SK-N-SH treated with all-trans-retinoic acid at 6 μM for 48 hours (cell line): ENCODE measurements at regions not wholly inside any gene's neighbourhood (a gene's known extent, or its start where the extent isn't known, plus 50 kb on each side); places are given as distances from the start of the nearest gene placed in this dataset.

ENCODE experiments used
- BACH2 ChIP-seq: fragments of 250-450 bp; sonication (Bioruptor Pico); IDR thresholded peaks from 2 replicates; pipeline ENCODE4 v1.9.0; 2021; ENCODE audit warnings: mild to moderate bottlenecking, borderline replicate concordance
- ESRRG ChIP-seq: fragments of 250-450 bp; sonication (Bioruptor Pico); IDR thresholded peaks from 2 replicates; pipeline ENCODE4 v1.6.1; 2021; ENCODE audit warnings: mild to moderate bottlenecking
- GLIS3 ChIP-seq: fragments of 250-450 bp; sonication (Bioruptor Pico); IDR thresholded peaks from 2 replicates; pipeline ENCODE4 v1.5.0; 2020; ENCODE audit warnings: mild to moderate bottlenecking, moderate library complexity
- RARB ChIP-seq: fragments of 250-450 bp; sonication (Bioruptor Pico); IDR thresholded peaks from 2 replicates; pipeline ENCODE4 v1.8.0; 2021; ENCODE audit warnings: mild to moderate bottlenecking, moderate library complexity
- TCF4 ChIP-seq: fragments of 250-450 bp; sonication (Bioruptor Pico); IDR thresholded peaks from 2 replicates; pipeline ENCODE4 v1.8.0; 2021; ENCODE audit warnings: mild to moderate bottlenecking, moderate library complexity, borderline replicate concordance
- ZC3H10 ChIP-seq: fragments of 250-450 bp; sonication (Bioruptor Pico); IDR thresholded peaks from 2 replicates; pipeline ENCODE4 v1.5.1; 2021; ENCODE audit warnings: mild to moderate bottlenecking, moderate library complexity
- ZFP3 ChIP-seq: fragments of 250-450 bp; sonication (Bioruptor Pico); IDR thresholded peaks from 2 replicates; pipeline ENCODE4 v1.5.0; 2020; ENCODE audit warnings: mild to moderate bottlenecking, moderate library complexity
- ZFP30 ChIP-seq: fragments of 450-650 bp; formaldehyde crosslinking; IDR thresholded peaks from 2 replicates; pipeline ENCODE4 v1.5.0; 2022; ENCODE audit warnings: mild to moderate bottlenecking, moderate library complexity
- ZNF70 ChIP-seq: fragments of 450-650 bp; formaldehyde crosslinking; IDR thresholded peaks from 2 replicates; pipeline ENCODE4 v1.5.0; 2020; ENCODE audit warnings: mild to moderate bottlenecking, moderate library complexity
- TF ChIP-seq, protein P1 (sequence below): fragments of 250-450 bp; sonication (Bioruptor Pico); IDR thresholded peaks from 2 replicates; pipeline ENCODE4 v1.8.0; 2021; ENCODE audit warnings: low read depth, mild to moderate bottlenecking, moderate library complexity, borderline replicate concordance
- TF ChIP-seq, protein P2 (sequence below): fragments of 250-450 bp; sonication (Bioruptor Pico); IDR thresholded peaks from 2 replicates; pipeline ENCODE4 v1.5.0; 2020; ENCODE audit warnings: mild to moderate bottlenecking, moderate library complexity
- TF ChIP-seq, protein P3 (sequence below): fragments of 250-450 bp; sonication (Bioruptor Pico); IDR thresholded peaks from 2 replicates; pipeline ENCODE4 v1.8.0; 2020; ENCODE audit warnings: mild to moderate bottlenecking, moderate library complexity, borderline replicate concordance

DNA sequence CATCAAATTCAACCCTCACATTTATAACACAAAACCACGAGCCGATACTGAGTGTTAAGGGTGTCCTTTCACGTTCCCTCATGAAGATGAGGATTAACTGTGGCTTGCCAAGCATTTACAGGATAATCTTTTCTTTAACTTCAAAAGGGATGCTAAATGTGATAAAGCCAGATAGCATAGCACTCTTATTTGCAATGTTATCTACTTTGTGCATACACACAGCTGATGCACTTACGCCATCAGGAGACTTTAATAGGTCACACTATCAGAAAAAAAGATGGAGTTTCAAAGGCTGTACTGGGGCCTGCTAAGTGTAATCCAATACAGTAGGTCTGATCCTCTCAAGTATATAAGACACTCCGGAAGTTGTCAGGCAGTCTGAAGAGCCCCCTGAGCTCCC lies 572.7 kb downstream of the PIK3C3 start:
- TF ChIP-seq, protein P1, sequence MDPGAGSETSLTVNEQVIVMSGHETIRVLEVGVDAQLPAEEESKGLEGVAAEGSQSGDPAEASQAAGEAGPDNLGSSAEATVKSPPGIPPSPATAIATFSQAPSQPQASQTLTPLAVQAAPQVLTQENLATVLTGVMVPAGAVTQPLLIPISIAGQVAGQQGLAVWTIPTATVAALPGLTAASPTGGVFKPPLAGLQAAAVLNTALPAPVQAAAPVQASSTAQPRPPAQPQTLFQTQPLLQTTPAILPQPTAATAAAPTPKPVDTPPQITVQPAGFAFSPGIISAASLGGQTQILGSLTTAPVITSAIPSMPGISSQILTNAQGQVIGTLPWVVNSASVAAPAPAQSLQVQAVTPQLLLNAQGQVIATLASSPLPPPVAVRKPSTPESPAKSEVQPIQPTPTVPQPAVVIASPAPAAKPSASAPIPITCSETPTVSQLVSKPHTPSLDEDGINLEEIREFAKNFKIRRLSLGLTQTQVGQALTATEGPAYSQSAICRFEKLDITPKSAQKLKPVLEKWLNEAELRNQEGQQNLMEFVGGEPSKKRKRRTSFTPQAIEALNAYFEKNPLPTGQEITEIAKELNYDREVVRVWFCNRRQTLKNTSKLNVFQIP (CRISPR knock-in tag): no peak
- TF ChIP-seq TCF4 (CRISPR knock-in tag) (no peak), BACH2 (CRISPR knock-in tag) (no peak), ZFP30 (CRISPR knock-in tag) (no peak), ESRRG (CRISPR knock-in tag) (no peak), ZNF70 (CRISPR knock-in tag) (no peak), RARB (CRISPR knock-in tag) (no peak), GLIS3 (CRISPR knock-in tag) (no peak), ZC3H10 (CRISPR knock-in tag) (no peak), ZFP3 (CRISPR knock-in tag) (no peak)
- TF ChIP-seq, protein P2, sequence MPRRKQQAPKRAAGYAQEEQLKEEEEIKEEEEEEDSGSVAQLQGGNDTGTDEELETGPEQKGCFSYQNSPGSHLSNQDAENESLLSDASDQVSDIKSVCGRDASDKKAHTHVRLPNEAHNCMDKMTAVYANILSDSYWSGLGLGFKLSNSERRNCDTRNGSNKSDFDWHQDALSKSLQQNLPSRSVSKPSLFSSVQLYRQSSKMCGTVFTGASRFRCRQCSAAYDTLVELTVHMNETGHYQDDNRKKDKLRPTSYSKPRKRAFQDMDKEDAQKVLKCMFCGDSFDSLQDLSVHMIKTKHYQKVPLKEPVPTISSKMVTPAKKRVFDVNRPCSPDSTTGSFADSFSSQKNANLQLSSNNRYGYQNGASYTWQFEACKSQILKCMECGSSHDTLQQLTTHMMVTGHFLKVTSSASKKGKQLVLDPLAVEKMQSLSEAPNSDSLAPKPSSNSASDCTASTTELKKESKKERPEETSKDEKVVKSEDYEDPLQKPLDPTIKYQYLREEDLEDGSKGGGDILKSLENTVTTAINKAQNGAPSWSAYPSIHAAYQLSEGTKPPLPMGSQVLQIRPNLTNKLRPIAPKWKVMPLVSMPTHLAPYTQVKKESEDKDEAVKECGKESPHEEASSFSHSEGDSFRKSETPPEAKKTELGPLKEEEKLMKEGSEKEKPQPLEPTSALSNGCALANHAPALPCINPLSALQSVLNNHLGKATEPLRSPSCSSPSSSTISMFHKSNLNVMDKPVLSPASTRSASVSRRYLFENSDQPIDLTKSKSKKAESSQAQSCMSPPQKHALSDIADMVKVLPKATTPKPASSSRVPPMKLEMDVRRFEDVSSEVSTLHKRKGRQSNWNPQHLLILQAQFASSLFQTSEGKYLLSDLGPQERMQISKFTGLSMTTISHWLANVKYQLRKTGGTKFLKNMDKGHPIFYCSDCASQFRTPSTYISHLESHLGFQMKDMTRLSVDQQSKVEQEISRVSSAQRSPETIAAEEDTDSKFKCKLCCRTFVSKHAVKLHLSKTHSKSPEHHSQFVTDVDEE (CRISPR knock-in tag): no peak
- TF ChIP-seq, protein P3, sequence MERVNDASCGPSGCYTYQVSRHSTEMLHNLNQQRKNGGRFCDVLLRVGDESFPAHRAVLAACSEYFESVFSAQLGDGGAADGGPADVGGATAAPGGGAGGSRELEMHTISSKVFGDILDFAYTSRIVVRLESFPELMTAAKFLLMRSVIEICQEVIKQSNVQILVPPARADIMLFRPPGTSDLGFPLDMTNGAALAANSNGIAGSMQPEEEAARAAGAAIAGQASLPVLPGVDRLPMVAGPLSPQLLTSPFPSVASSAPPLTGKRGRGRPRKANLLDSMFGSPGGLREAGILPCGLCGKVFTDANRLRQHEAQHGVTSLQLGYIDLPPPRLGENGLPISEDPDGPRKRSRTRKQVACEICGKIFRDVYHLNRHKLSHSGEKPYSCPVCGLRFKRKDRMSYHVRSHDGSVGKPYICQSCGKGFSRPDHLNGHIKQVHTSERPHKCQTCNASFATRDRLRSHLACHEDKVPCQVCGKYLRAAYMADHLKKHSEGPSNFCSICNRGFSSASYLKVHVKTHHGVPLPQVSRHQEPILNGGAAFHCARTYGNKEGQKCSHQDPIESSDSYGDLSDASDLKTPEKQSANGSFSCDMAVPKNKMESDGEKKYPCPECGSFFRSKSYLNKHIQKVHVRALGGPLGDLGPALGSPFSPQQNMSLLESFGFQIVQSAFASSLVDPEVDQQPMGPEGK (CRISPR knock-in tag): no peak
